ENCODE measurements at regions not wholly inside any gene's neighbourhood (a gene's known extent, or its start where the extent isn't known, plus 50 kb on each side); places are given as distances from the start of the nearest gene placed in this dataset.
"Not testable (repeated sequence)": the region's sequence is repeated elsewhere in the genome, so short reads cannot be mapped to it uniquely, and the experiment has no call there.

- not testable (repeated sequence) for H3K4me3 ChIP-seq (ENCODE audit: insufficient read depth, low read depth, low read length, poor library complexity, severe bottlenecking); H3K27ac ChIP-seq (ENCODE audit: insufficient read depth, low read length, poor library complexity, severe bottlenecking); H3K9me3 ChIP-seq (ENCODE audit: control insufficient read depth, low read length); H3K4me1 ChIP-seq (ENCODE audit: control insufficient read depth, insufficient read depth, low read length, poor library complexity, severe bottlenecking); DNase-seq; H3K36me3 ChIP-seq (ENCODE audit: control insufficient read depth, insufficient read depth, low read length); H3K27me3 ChIP-seq (replicated peaks; ENCODE audit: control insufficient read depth, insufficient read depth, low read length, poor library complexity, severe bottlenecking)
Measured at GRCh38 chr4:49578371-49578770, 592.3 kb downstream of the CWH43 start.

GRCh38 chr4:49578899-49579298 is 592.8 kb downstream of the CWH43 start:
- H3K4me1 ChIP-seq (ENCODE audit: control insufficient read depth, insufficient read depth, low read length, poor library complexity, severe bottlenecking); H3K27me3 ChIP-seq (replicated peaks; ENCODE audit: control insufficient read depth, insufficient read depth, low read length, poor library complexity, severe bottlenecking); H3K36me3 ChIP-seq (ENCODE audit: control insufficient read depth, insufficient read depth, low read length); H3K27ac ChIP-seq (ENCODE audit: insufficient read depth, low read length, poor library complexity, severe bottlenecking); DNase-seq; H3K9me3 ChIP-seq (ENCODE audit: control insufficient read depth, low read length); H3K4me3 ChIP-seq (ENCODE audit: insufficient read depth, low read depth, low read length, poor library complexity, severe bottlenecking): not testable (repeated sequence)

GRCh38 chr4:49580166-49580565 is 594.1 kb downstream of the CWH43 start:
- H3K36me3 ChIP-seq (ENCODE audit: control insufficient read depth, insufficient read depth, low read length); DNase-seq; H3K4me1 ChIP-seq (ENCODE audit: control insufficient read depth, insufficient read depth, low read length, poor library complexity, severe bottlenecking); H3K4me3 ChIP-seq (ENCODE audit: insufficient read depth, low read depth, low read length, poor library complexity, severe bottlenecking); H3K27ac ChIP-seq (ENCODE audit: insufficient read depth, low read length, poor library complexity, severe bottlenecking); H3K9me3 ChIP-seq (ENCODE audit: control insufficient read depth, low read length); H3K27me3 ChIP-seq (replicated peaks; ENCODE audit: control insufficient read depth, insufficient read depth, low read length, poor library complexity, severe bottlenecking): not testable (repeated sequence)

- not testable (repeated sequence) for DNase-seq; H3K27me3 ChIP-seq (replicated peaks; ENCODE audit: control insufficient read depth, insufficient read depth, low read length, poor library complexity, severe bottlenecking); H3K4me3 ChIP-seq (ENCODE audit: insufficient read depth, low read depth, low read length, poor library complexity, severe bottlenecking); H3K9me3 ChIP-seq (ENCODE audit: control insufficient read depth, low read length); H3K36me3 ChIP-seq (ENCODE audit: control insufficient read depth, insufficient read depth, low read length); H3K27ac ChIP-seq (ENCODE audit: insufficient read depth, low read length, poor library complexity, severe bottlenecking); H3K4me1 ChIP-seq (ENCODE audit: control insufficient read depth, insufficient read depth, low read length, poor library complexity, severe bottlenecking)
Measured at GRCh38 chr4:49588401-49588800, 602.3 kb downstream of the CWH43 start.

GRCh38 chr4:49618436-49618835 is 632.4 kb downstream of the CWH43 start:
- H3K27ac ChIP-seq (ENCODE audit: insufficient read depth, low read length, poor library complexity, severe bottlenecking); H3K4me3 ChIP-seq (ENCODE audit: insufficient read depth, low read depth, low read length, poor library complexity, severe bottlenecking); DNase-seq; H3K36me3 ChIP-seq (ENCODE audit: control insufficient read depth, insufficient read depth, low read length); H3K4me1 ChIP-seq (ENCODE audit: control insufficient read depth, insufficient read depth, low read length, poor library complexity, severe bottlenecking); H3K27me3 ChIP-seq (replicated peaks; ENCODE audit: control insufficient read depth, insufficient read depth, low read length, poor library complexity, severe bottlenecking); H3K9me3 ChIP-seq (ENCODE audit: control insufficient read depth, low read length): not testable (repeated sequence)

- not testable (repeated sequence) for H3K27me3 ChIP-seq (replicated peaks; ENCODE audit: control insufficient read depth, insufficient read depth, low read length, poor library complexity, severe bottlenecking); H3K4me1 ChIP-seq (ENCODE audit: control insufficient read depth, insufficient read depth, low read length, poor library complexity, severe bottlenecking); H3K36me3 ChIP-seq (ENCODE audit: control insufficient read depth, insufficient read depth, low read length); H3K4me3 ChIP-seq (ENCODE audit: insufficient read depth, low read depth, low read length, poor library complexity, severe bottlenecking); H3K27ac ChIP-seq (ENCODE audit: insufficient read depth, low read length, poor library complexity, severe bottlenecking); H3K9me3 ChIP-seq (ENCODE audit: control insufficient read depth, low read length); DNase-seq
Measured at GRCh38 chr4:49626478-49626877, 640.4 kb downstream of the CWH43 start.
